Heart left ventricle (tissue), 16 donors: ENCODE measurements at regions not wholly inside any gene's neighbourhood (a gene's known extent, or its start where the extent isn't known, plus 50 kb on each side); places are given as distances from the start of the nearest gene placed in this dataset.

Experiments
- ATAC-seq, 4 donors: fragments of 200-7000 bp; cut with Tn5 transposase; one replicate each; pipeline ENCODE4 v1.9.1; 2020 to 2022; ENCODE audit warnings: moderate library complexity in 4 of 4, mild to moderate bottlenecking in 3 of 4, moderate number of reproducible peaks in 1 of 4
- DNase-seq, 5 donors: peaks; one replicate each; pipeline ENCODE4 v3.0.0-alpha.2; 2020
- H3K27ac ChIP-seq, 12 donors: fragments of 200-600 bp; sonication (generic) in 4 of 12; one replicate each; pipeline versions ENCODE4 v1.5.0 to v1.8.0; 2016 to 2022; ENCODE audit warnings: mild to moderate bottlenecking in 2 of 12
- H3K27me3 ChIP-seq, 9 donors: fragments of 200-600 bp; sonication (generic) in 2 of 9; one replicate each; pipeline versions ENCODE4 v1.5.1 to v1.8.0; 2016 to 2022; ENCODE audit warnings: mild to moderate bottlenecking in 3 of 9
- H3K36me3 ChIP-seq, 9 donors: fragments of 200-600 bp; sonication (generic) in 2 of 9; one replicate each; pipeline versions ENCODE4 v1.5.0 to v1.8.0; 2018 to 2022; ENCODE audit warnings: mild to moderate bottlenecking in 2 of 9
- H3K4me1 ChIP-seq, 12 donors: fragments of 200-600 bp; sonication (generic) in 4 of 12; one replicate each; pipeline versions ENCODE4 v1.5.0 to v1.8.0; 2016 to 2022; ENCODE audit warnings: mild to moderate bottlenecking in 3 of 12
- H3K4me3 ChIP-seq, 12 donors: fragments of 200-600 bp; sonication (generic) in 4 of 12; one replicate each; pipeline versions ENCODE4 v1.5.0 to v1.8.0; 2017 to 2022; ENCODE audit warnings: mild to moderate bottlenecking in 9 of 12, moderate library complexity in 4 of 12
- H3K9me3 ChIP-seq, 12 donors: fragments of 200-600 bp; sonication (generic) in 4 of 12; one replicate each; pipeline versions ENCODE4 v1.5.0 to v1.8.0; 2016 to 2022; ENCODE audit warnings: mild to moderate bottlenecking in 1 of 12
- POLR2A ChIP-seq, 2 donors: fragments of 450-650 bp; IDR thresholded peaks; one replicate each; pipeline ENCODE4 v1.6.1; 2017; ENCODE audit warnings: antibody characterized with exemption in 2 of 2, mild to moderate bottlenecking in 2 of 2, moderate library complexity in 2 of 2
- WGBS, 4 donors: extraction: QIAGEN DNeasy Blood & Tissue Kit in 2 of 4; methylation state at CpG; one replicate each; pipeline versions ENCODE4 v1.1.5 to v1.1.7; 2013 to 2018; 5-methylcytosine and 5-hydroxymethylcytosine counted together
- intact Hi-C, 10 donors: fragments of 100-400 bp; cut with DNase I; formaldehyde crosslinking; loops; one replicate each; pipeline versions ENCODE4 v1.11.1 to v1.14.2; 2022
- TF ChIP-seq, protein P1 (sequence below), 12 donors: fragments of 200-600 bp; sonication (generic) in 4 of 12; IDR thresholded peaks; one replicate each; pipeline versions ENCODE4 v1.5.0 to v1.8.0; 2018 to 2022; ENCODE audit warnings: antibody characterized with exemption in 12 of 12, mild to moderate bottlenecking in 5 of 12
- donor health status: ischemic (EF 13 %, LVEDD 7.1; RV severe dilation, severe dysfunction).
- donor health status: healthy with polysubstance abuse.
- donor health status: DM: no; HTN: yes; CAD: no.
- donor health status: DM: no; HTN: no; CAD: no.
- donor health status: ischemic (EF 25% LVEDD 6.9; RV normal size, moderate dysfunction).
- donor health status: ischemic (EF 25% LVEDD 5.7; RV mildly dilated, moderate dysfunction).
- donor health status: healthy.
- donor health status: DM: yes; HTN: yes; CAD: no.
- donor health status: ischemic (EF 35%, LVEDD 5.7; RV mildly dilated, moderate dysfunction).
- donor health status: nonischemic (EF 11% LVEDD 7.7; RV severe dilation, severe dysfunction).
- donor health status: DM: yes; HTN: yes; CAD: no.
- donor health status: PGD.
- donor health status: ischemic (EF 29% LVEDD 5.4; RV normal size, mild dysfunction).
- donor health status: nonischemic (EF 23%, LVEDD 6.1; RV moderate dilation, normal function).

DNA sequence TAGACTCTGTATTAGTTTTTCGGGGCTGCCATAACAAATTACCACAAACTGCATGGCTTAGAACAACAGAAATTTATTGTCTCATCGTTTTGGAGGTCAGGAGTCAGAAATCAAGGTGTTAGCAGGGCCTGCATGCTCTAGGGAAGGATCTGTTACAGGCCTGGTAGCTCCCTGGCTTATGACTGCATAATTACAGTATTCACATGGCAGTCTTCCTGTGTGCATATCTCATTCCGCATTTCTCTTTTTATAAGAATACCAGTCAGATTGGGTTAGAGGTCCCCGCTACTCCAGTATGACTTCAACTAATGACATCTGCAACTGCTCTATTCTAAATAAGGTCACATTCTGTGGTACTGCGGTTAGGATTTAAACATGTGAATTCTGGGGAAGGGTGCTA, 59.3 kb upstream of the SLC2A12 start:
- no peak for ATAC-seq
- intact Hi-C loops: loop anchor here in 1 of 10 donors (5.0 kb wide), 1 partner anchor 826 kb away; no protein-coding TSS in a partner anchor
- H3K9me3 ChIP-seq: no peaks in the 10 kb centered on the region
- no peaks in the 10 kb centered on the region for H3K4me1 ChIP-seq
- no peak overlapping the region for H3K27ac ChIP-seq
- no peak for DNase-seq
- no peak overlapping the region for H3K4me3 ChIP-seq
- TF ChIP-seq, protein P1, sequence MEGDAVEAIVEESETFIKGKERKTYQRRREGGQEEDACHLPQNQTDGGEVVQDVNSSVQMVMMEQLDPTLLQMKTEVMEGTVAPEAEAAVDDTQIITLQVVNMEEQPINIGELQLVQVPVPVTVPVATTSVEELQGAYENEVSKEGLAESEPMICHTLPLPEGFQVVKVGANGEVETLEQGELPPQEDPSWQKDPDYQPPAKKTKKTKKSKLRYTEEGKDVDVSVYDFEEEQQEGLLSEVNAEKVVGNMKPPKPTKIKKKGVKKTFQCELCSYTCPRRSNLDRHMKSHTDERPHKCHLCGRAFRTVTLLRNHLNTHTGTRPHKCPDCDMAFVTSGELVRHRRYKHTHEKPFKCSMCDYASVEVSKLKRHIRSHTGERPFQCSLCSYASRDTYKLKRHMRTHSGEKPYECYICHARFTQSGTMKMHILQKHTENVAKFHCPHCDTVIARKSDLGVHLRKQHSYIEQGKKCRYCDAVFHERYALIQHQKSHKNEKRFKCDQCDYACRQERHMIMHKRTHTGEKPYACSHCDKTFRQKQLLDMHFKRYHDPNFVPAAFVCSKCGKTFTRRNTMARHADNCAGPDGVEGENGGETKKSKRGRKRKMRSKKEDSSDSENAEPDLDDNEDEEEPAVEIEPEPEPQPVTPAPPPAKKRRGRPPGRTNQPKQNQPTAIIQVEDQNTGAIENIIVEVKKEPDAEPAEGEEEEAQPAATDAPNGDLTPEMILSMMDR (IDR thresholded peaks at IDR 0.05): no peak
- no peak for TF ChIP-seq POLR2A (IDR thresholded peaks at IDR 0.05)
- H3K27me3 ChIP-seq: peaks cover 0 to 14% (median 4%) of the 10 kb centered on the region in 9 donors
- no peaks in the 10 kb centered on the region for H3K36me3 ChIP-seq
- 92% methylated on average over 5 of the region's 5 CpGs for WGBS, 4 donors

DNA sequence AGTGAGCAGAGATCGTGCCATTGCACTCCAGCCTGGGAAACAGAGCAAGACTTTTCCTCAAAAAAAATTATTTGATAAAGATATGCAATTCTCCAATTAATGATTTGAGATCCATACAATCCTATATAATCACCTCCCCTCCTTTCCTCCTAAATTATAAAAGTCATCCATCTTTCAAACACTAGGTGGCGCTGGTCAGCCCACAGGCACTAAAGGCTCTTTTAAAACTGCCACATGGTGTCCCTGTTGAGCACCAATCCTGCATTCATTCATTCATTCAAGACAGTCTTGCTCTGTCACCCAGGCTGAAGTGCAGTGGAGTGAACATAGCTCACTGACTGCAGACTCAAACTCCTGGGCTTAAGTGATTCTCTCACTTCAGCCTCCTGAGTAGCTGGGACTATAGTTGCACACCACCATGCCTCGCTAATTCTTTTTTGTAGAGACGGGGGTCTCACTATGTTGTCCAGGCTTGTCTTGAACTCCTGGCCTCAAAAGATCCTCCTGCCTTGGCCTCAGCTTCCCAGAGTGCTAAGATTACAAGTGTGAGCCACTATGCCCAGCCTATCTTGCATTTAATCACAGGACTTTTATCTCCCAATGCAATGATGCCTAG, 58.7 kb upstream of the SLC2A12 start:
- Histone ChIP-seq H3K4me1 (no peaks in the 10 kb centered on the region), H3K27ac (no peak overlapping the region), H3K4me3 (no peak overlapping the region), H3K36me3 (no peaks in the 10 kb centered on the region), H3K9me3 (no peaks in the 10 kb centered on the region), H3K27me3 (peaks cover 0 to 14% (median 4%) of the 10 kb centered on the region in 9 donors)
- peak in 1 of 5 donors; percentile 19 for DNase-seq
- intact Hi-C loops: loop anchor here in 1 of 10 donors (5.0 kb wide), 1 partner anchor 826 kb away; no protein-coding TSS in a partner anchor
- TF ChIP-seq POLR2A (IDR thresholded peaks at IDR 0.05): no peak
- TF ChIP-seq, protein P1 (IDR thresholded peaks at IDR 0.05): peak; percentile 53 to 84 (median 74)
- 49 to 71% (median 55%) methylated on average over 4 of the region's 4 CpGs for WGBS, 4 donors
- no peak for ATAC-seq

DNA sequence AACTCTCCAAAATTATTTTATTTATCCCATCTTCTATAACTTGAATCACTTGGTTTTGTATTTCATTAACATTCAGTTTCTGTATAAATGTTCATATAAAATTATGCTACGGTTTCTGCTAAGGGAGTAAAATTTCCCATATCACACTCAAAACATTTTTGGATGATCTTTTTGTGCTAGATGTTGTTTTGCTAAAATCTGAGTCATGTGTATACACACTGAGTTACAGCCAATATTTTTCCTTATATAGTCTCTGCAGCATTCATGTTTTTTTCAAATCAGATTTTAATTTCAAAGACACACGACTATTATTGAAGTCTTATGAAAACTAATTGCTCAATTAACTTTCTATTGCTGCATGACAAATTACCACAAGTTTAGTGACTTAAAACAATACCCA, 54.3 kb upstream of the SLC2A12 start:
- Histone ChIP-seq H3K4me3 (no peak overlapping the region), H3K9me3 (no peaks in the 10 kb centered on the region), H3K27me3 (no peaks in the 10 kb centered on the region), H3K4me1 (no peaks in the 10 kb centered on the region), H3K36me3 (no peaks in the 10 kb centered on the region), H3K27ac (no peak overlapping the region)
- 68 to 72% (median 70%) methylated on average over 2 of the region's 2 CpGs for WGBS, 4 donors
- no peak for DNase-seq
- ATAC-seq: no peak
- TF ChIP-seq, protein P1 (IDR thresholded peaks at IDR 0.05): no peak
- no peak for TF ChIP-seq POLR2A (IDR thresholded peaks at IDR 0.05)
- intact Hi-C loops: no loop called here

DNA sequence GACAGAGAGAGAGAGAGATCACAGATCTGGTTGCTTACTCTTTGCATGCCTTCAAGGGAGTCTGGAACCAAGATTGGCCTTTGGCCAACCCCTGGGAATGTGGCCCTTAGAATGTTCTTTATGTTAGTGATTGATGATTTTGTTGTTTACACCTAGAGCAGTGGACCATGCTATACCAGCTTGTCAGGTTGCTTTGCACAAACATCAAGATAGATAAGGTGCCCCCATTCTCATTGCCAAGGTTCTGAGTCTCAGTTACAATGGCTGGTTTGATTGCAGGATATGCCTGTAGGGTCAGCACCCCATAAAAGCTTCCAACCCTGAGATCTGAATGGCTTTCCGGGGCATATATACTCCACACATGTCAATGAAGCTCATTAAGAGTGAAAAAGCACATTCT, 53.5 kb upstream of the SLC2A12 start:
- no peak for ATAC-seq

More for the DNA sequence above, 53.5 kb upstream of the SLC2A12 start:
- no peaks in the 10 kb centered on the region for H3K9me3 ChIP-seq
- no peak for TF ChIP-seq POLR2A (IDR thresholded peaks at IDR 0.05)
- TF ChIP-seq, protein P1 (IDR thresholded peaks at IDR 0.05): no peak
- no peak for DNase-seq
- intact Hi-C loops: no loop called here
- no peak overlapping the region for H3K4me3 ChIP-seq
- H3K27ac ChIP-seq: no peak overlapping the region
- H3K36me3 ChIP-seq: no peaks in the 10 kb centered on the region
- 85 to 94% (median 91%) methylated on average over 1 of the region's 1 CpG for WGBS, 4 donors
- H3K27me3 ChIP-seq: no peaks in the 10 kb centered on the region
- no peaks in the 10 kb centered on the region for H3K4me1 ChIP-seq
